ENCODE measurements at regions not wholly inside any gene's neighbourhood (a gene's known extent, or its start where the extent isn't known, plus 50 kb on each side); places are given as distances from the start of the nearest gene placed in this dataset.

- Histone ChIP-seq H3K27ac (ENCODE audit: control insufficient read depth, insufficient read depth) (no peak overlapping the region), H3K4me1 (ENCODE audit: control insufficient read depth, insufficient read depth, low read length) (no peaks in the 10 kb centered on the region), H2AFZ (ENCODE audit: control insufficient read depth, low read depth, low read length) (no peak overlapping the region), H3K36me3 (ENCODE audit: control insufficient read depth in 2 of 2, insufficient read depth in 2 of 2, low read length in 1 of 2) (no peaks in the 10 kb centered on the region), H3K4me2 (ENCODE audit: control insufficient read depth, insufficient read depth) (no peak overlapping the region), H3K79me2 (ENCODE audit: control insufficient read depth, insufficient read depth, low read length) (no peaks in the 10 kb centered on the region), H3K27me3 (replicated peaks in 1 of 2; ENCODE audit: control insufficient read depth in 2 of 2, insufficient read depth in 2 of 2, low read length in 1 of 2) (no peaks in the 10 kb centered on the region), H3K4me3 (no peak overlapping the region), H3K9me3 (replicated peaks; ENCODE audit: control insufficient read depth, insufficient read depth, low read length) (no peaks in the 10 kb centered on the region), H3K9ac (ENCODE audit: control insufficient read depth, insufficient read depth, low read length) (no peak overlapping the region), H4K20me1 (ENCODE audit: control insufficient read depth, insufficient read depth) (no peaks in the 10 kb centered on the region)
- ChIA-PET POLR2A (no interaction called here), RAD21 (ENCODE audit: unreplicated experiment) (no interaction called here), CTCF (no interaction called here), SMC1A (ENCODE audit: uncharacterized antibody, unreplicated experiment) (no interaction called here)
- intact Hi-C loops (cut with micrococcal nuclease; ENCODE audit: unreplicated experiment): no loop called here
- FAIRE-seq (no peak), DNase-seq (ENCODE audit: low read depth, low spot score) (no peak), ATAC-seq (no peak)
- WGBS (ENCODE audit: insufficient coverage, insufficient replicate concordance, low lambda C conversion rate, missing lambda C conversion rate): 16% methylated on average over 5 of the region's 5 CpGs
- in situ Hi-C loops (cut with MboI): no loop called here
- BruUV-seq (replicated peaks): no TSS peak
- no peak for TF ChIP-seq POLR2A (IDR thresholded peaks at IDR 0.05; ENCODE audit: low read depth, low read length)
- no peak for TF ChIP-seq SP1 (IDR thresholded peaks at IDR 0.05; ENCODE audit: low read depth, low read length)
- no peak for TF ChIP-seq PKNOX1 (IDR thresholded peaks at IDR 0.05)
- TF ChIP-seq HCFC1 (IDR thresholded peaks at IDR 0.05; ENCODE audit: low read length): no peak
- TF ChIP-seq TCF3 (IDR thresholded peaks at IDR 0.05; ENCODE audit: borderline replicate concordance, insufficient read depth, low read depth, low read length): no peak
- TF ChIP-seq FOXK2 (IDR thresholded peaks at IDR 0.05): no peak
- TF ChIP-seq PRDM15 (CRISPR knock-in tag; IDR thresholded peaks at IDR 0.05): no peak
Measured at GRCh38 chr3:24953060-24953771, 458.6 kb upstream of the THRB start.

All from GM12878 (cell line).